ENCODE measurements at regions not wholly inside any gene's neighbourhood (a gene's known extent, or its start where the extent isn't known, plus 50 kb on each side); places are given as distances from the start of the nearest gene placed in this dataset.

DNA sequence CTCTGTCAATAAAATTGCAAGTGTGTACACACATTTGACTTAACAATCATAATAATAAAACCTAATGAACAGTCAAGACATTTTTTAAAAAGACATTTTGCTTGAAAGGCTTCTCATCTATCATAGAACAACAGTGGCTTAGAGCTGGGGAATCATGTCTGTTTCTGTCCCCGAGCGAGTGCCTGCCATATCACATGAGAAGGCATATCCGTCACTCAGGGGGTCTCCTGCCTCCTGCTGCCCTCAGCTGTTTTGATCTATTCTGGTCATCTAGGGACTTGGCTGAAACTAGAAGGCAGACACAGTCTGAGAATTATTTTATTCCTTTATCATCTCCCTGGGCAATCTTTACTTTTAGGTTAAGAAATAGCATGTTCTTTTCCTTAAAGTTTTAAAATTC, 278.7 kb upstream of the KLF6 start:
- DNase-seq, result no peak

DNA sequence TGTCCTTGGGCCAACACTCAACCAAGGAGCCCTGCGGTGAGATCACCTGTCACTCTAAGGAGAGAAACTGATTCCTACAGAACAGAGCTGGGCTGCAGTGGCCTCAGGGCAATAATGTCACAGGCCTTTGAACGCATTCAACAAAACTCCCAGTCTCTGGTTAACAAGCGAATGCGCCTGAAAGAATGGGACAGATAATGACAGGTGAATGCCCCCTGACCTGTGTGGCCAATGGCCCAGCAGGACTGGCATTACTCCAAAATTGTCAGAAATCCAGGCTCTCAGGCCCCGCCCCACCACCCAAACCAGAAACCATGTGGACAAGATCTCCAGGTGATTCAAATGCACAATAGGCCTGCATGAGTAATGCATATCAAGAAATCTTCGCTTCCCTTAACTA, 277.7 kb upstream of the KLF6 start:
- DNase-seq, result no peak

DNA sequence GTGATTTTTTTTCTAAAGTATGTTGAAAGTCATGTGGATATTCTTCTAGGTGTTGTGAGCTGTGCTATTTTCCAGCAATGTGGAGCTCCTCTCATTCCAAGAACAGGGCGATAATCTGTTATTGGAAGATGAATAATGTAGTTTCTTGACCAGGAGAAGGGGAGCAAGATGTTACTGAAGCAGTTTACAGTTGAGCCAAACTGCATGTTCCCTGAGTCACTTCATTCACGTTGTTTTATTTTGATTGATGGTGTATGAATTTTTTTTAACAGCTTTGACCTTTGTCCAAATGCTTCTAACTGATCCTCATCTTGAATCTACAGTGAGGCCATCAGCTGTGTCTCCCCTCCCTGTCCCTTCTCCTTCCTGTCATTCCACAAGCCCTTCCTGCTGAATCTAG, 277.1 kb upstream of the KLF6 start:
- no peak for DNase-seq

DNA sequence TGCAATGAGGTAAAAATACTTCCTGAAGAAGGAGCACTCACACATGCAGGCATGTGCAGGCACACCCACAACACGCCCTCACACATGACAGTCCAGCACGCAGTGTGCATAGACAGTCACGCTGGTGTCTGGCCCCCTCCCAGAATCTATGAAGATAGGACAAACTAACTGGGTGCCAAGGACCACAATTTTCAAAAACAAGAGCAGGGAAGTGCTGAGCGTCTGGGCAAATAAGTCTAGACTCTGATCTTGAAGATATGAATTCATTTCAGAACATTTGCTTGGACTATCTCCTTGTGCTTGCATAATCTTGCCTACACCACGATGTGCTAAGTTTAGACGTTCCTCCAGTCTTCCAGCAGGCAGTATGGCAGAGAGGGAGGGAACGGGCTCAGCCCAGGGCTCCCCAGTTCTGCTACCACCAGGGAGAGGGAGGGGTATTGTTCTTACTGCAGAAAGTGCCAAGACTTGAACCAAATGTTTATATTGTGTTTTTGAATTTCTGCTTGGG, 276.5 kb upstream of the KLF6 start:
- DNase-seq, result no peak

DNA sequence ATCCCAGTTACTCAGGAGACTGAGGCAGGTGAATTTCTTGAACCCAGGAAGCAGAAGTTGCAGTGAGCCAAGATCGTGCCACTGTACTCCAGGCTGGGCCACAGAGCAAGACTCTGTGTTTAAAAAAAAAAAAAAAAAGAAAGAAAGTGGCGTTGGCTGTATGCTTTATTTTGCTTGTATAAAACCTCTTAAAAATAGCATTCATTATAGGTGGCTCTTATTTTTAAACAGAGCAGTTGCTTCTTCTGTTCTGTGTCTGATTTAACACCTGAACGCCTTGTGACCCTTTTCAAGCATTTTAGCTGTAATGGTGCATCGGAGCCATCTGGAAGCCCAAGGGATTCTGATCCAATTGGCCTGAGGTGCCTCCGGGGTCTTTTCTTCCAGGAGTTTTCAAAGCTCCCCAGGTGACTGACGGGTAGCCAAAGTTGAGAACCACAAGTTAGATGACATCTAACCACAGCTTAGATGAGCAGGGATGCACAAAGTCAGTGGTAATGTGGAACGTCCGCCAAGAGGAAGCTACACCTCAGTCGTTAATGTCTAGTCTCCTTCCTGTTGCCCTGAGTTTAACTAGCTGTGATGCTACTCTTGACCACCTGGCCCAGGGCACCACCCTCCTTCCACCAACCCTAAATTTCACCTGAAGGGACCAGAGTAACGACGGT, 274.6 kb upstream of the KLF6 start:
- no peak for DNase-seq

DNA sequence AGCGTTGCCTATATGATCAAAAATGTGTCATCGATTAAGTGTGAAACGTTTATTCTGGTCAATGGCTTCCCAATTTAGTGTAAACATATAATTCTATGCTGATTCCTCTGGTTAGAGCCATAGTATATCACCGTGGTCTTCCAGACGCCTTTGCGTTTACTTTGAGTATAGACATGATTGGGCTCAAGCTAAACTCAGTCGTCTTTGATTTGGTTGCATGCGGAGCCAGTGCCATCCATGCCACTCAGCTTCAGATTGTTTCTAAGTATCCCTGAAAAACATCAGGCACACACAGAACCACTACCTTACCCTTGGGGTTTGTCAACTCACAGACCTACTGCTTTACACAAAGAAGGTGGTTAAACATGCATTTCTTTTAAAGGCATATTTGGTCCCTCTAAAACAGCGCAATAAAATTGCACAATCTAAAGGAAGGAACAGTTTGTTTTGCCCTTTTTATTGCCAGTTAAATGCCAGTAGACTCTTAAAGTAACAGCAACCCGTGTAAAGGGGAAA, 273.6 kb upstream of the KLF6 start:
- DNase-seq, result no peak

DNA sequence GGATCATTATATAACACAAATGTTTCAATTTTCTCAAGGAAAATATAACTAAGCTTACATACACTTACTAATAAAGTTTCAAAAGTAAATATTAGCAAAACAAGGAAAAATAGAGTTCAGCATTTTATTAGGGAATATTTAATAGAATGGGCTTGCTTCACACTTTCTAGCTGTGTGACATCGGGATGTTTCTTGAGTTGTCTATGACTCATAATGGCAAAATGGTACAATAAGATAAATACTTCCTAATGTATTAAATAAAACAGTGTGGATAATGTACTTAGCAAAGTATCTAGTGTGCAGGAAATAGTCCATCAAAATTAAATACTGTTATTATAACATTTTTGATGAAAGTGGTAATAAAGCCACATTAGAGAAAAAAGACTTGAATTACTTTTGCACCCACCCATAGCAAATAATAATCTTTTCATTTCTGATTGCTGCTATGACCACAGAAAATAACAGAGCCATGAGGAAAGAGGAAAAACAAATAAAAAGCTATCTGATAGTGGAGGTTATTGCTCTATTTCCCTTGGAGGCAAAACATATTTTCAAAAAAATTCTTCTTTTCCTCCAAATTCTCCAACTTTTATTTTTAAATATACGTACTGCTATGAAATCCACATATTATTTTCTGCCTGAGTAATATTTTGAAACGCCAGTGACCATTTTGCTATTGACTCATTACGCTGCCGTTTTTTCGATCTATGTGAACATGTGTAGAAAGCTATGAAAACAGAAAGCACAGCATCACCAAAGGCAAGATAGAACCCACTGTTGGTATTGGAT, 272.9 kb upstream of the KLF6 start:
- DNase-seq, result no peak

DNA sequence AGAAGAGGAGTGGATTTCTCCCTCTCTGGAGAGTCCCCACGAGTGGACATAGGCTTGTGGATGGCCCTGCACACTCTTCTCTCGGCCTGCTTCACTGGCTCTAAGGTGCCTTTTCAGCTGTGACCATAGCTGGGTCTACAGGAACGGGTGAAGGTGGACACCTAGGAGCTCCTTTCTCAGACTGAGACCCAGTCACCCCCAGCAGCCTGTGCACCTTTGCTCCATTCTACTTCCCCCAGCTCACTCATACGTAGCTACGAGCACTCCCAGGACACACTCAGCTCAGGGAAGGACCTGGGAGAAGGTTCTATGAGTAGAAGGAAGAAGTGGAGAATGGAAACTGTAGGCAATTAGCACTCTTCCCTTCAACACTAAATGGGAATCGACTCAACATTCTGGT, 272.0 kb upstream of the KLF6 start:
- no peak for DNase-seq

DNA sequence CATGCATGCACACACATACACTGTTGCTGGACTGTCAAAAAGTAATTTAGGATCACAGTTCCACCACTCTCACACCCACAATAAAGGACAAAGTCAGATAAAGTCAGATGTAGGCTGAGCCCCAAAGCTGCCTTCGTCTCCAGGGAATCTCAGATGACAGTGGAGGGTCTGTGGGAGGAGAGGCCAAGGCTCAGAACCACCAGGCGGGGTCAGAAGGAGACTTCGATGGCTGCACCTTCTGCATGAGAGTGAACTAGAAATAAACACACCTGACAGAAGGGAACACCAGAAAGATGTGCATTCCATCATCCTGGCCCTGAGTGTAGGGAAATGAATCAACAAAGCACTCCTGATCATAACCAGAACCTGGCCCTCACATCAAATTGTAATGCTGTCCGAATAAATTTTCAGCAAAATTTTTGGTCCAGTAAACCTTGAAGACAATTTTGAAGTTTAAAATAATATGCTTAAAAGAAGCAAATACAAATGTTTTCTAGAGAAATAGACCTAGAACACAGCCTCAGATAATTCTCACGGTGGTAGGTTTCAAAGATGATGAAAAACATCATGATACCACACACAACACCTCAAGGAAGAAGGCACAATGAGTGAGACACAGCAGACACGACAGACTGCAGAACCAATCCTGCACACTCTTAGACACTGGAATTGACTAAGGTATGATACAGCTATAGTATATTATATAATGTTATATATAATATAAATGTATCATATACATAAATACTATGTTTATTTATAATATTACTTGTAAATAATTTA, 269.8 kb upstream of the KLF6 start:
- DNase-seq, result no peak

DNA sequence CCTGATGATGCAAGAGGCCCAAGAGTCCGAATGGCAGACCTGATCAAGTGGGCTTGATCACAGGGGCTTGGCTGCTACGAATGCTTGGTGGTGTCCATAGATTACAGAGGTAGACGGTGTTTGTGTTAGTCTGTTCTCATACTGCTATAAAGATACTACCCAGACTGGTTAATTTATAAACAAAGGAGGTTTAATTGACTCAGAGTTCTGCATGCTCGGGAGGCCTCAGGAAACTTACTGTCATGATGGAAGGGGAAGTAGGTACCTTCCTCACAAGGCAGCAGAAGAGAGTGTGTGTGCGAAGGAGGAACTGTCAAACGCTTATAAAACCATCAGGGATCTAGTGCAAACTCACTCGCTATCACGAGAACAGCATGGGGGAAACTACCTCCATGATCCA, 268.9 kb upstream of the KLF6 start:
- DNase-seq, result peak in 1 of 2 donors; percentile 83

DNA sequence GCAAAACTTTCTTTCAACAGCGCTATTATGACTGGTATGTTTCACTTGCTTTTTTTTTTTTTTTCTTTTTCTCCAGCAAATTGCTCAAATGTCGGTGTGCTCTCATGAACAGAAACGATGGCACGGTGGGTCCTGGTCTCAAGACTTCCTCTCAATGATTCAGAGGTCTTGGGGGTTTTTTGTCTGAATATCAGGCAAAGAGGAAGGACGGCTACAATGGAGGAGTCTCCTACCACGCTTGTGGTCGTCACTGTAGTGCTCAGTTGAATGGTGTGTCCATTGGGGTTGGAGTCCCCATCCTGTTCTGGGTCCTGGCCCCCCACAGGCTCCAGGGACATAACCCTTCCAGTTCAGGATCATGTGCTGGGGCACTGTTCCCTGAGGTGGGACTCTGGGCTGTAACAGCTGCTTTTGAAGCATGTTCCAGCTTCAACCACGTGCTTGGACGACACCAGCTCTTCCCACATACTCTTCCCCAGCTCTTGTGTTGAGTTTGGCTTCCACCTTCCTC, 266.7 kb upstream of the KLF6 start:
- no peak for DNase-seq

DNA sequence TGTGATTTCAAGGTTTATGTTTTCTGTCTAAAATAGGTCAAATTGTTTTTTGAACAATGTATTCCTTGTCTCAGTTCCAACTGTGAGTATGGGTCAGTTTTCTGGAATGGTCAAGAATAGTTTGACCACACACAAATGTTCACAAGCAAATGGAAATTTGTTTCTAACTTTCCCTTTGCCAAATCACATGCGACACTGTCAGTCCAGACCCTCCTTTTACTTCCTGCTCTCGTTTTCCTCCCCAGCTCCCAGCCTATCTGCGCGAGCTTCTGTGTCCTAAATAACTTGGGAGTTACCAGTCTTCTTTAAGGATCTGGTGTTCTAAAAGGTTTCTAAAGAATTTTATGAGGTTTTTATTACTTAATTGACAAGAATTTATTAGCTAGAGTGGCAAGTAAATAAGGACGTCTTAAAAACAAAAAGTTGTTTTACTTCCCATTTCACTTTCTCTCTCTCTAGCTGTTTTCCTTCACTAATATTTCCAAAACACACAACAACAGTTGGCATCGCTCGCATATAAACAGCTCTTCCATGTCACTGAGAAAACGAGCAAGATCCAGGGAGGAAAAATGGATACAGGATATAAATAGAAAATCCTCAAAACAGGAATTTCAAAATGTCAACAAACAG, 266.1 kb upstream of the KLF6 start:
- no peak for DNase-seq

DNA sequence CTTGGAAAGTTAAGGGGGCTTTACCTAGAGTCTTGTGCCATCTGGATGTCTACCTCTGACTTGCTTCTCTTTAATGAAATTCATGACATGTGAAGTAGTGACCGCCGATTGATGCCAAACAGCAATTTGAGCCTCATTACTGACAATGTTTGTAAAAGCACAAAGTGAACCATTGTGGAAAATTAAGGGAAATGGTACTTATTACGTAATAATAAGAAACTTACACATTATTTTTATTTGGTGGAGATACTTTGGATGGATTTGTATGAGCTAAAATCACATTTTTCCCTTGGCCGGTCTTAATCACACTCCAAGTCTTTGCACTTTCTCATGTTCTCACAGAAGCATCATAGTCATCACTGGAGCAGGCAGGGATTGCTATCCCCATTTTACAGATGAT, 265.1 kb upstream of the KLF6 start:
- DNase-seq, result no peak

DNA sequence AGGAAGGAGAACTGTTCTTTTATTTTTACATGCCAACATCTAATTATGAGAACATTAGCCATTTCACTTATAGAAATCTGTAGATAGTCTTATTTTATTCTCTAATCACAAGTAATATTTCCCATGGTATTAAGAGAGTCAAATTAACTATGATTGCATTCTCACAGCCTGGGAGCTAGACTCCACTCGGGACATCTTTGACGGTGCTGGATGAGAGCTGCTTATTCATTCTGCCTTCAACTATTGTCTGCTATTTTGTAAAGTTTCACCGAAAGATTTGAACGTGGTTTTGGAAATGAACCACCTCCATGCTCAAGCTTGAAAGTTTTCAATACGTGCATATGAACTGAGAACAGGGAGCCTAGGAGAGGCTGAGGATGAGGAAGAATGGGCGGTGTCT, 264.3 kb upstream of the KLF6 start:
- DNase-seq, result no peak

DNA sequence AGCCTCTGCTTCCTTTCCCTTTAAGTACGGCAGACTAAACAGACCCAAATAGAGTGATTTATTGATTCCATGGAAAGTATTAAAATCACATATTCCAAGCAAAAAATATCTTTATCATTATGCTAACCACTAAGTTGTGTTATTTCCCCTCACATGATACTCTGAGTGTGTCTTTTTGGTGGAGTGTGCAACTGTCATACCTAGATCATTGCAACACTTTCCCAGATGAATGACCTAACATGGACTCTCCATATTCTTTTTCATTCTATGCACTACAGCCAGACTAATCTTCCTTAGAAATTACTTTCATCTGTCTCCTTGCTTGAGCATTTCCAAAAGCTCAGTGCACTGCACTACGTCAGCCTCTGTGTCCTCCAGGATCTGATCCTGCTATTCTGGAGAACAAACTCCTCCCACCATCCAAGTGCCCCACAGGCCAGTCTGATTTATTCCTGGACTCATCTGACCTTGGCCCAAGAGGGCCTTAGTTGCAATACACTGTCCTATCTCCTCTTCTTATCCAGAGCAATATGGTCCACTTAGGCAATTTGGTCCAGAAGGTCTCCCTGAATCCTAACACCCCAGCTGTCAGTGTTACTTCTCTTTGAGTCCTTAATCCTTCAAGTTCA, 263.3 kb upstream of the KLF6 start:
- DNase-seq, result no peak

DNA sequence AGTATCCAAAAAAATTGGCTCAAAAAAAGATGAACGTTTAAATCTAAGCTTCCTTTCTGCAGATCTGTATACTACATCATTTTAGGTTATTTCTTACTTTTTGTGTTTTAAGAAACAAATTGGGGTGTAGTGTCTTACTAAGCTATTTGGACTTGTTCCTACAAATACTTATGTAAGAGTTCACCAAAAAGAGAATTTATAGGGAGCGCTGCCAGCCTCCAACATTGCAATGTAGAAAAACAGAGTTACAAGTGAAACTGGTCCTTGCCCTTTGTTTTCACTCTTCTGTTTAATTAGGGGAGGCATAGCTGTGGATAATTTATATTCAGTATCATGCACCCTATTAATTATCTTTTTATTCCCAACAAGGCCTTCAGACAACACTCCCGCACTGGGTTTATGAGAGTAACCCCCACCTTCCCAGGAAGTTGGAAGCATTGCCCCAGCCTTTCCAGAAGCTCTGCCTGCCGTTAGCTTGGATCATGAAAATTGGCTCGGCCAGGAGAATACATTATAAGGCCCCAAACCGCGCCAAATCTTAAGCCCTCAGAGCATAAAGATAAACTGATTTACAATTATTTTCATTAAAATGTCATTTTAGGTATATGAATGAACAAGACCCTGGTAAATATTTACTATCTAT, 261.8 kb upstream of the KLF6 start:
- DNase-seq, result no peak

DNA sequence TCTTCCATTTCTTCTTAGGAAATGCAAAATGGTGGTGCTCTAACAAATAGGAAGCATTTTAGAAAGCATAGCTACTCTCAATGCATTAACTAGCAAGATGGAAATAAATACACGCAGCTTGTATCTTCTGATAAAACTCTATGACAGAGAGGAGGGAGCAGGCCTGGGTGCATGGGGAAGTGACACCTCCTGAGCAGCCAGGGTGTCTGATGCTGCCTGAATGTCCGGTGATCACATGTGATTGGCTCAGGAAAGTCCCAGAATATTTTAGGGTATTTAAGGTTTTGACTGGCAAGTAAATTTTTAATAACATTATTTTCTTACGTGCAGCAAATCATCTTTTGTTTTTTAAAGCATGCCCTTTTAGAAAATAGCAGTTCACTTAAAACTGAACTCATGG, 261.0 kb upstream of the KLF6 start:
- DNase-seq, result no peak

DNA sequence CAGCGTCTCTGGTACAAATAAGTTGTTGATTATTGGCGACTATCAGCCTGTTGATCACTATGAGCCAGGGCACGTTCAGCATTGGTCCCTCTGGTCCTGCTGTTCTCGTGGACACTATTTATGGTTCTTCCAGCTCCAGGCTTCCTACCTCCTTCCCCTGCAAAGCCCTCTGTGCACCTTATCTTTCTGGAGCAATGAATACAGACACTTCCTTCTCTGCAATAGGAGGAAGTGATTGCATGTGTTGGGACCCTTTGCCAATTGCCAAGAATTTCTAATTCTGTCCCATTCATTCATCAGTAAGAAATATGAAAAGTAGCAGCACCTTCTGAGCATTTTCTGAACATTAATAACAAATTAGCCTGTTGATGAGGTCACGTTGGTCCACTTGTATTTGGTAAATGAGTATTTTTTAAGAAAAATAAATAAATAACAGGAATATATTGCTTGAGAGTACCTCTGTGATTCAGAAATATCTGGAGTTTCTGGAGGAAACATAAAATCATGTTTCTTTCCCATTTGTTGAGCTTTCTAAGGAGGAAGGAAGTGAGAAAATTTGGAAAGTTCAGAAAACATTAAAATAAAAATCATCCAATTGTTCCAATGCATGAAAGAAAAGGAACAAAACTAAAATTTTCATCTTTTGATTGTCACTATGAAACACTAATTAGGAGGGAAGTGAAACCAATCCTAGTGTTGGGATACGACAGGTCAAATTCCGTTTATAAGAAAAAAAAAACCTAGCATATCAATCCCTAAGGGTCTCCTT, 259.1 kb upstream of the KLF6 start:
- peak in 1 of 2 donors; percentile 39 for DNase-seq

DNA sequence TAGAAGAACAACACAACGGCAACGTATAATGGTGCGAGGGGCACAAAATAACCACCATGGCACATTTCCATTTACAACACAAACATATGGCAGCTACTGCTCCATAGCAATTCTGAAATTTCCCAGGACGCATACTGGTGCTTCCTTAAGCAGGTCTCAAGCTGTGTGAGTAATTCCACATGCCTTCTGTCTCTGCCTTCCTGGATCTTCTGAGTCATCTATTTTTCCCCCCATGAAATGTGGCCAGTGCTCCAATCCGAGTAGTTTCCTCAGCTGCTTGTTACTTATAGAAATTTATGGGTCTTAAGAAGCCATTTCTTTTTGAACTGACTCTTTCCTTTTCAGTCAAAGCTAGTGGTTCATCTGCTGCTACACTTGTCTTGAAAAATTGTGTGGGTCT, 256.6 kb upstream of the KLF6 start:
- no peak for DNase-seq

DNA sequence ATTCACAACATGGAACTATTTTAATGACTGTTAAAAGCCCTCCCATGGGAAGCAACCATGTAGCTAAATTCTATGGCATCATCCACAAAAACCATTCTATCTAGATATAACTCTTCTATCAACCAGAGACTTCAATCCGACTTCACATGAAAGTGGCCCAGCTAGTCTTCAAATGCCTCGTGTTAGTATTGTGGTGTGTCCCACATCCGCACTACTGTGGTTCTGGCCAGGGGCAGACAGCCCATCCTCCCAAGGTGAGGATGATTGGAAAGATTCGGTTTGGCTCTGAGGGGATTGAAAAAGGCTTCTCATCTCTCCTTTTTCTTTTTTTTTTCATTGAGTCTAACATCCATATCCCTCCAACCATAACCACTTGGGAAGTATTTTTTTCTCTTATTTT, 253.0 kb upstream of the KLF6 start:
- no peak for DNase-seq

DNA sequence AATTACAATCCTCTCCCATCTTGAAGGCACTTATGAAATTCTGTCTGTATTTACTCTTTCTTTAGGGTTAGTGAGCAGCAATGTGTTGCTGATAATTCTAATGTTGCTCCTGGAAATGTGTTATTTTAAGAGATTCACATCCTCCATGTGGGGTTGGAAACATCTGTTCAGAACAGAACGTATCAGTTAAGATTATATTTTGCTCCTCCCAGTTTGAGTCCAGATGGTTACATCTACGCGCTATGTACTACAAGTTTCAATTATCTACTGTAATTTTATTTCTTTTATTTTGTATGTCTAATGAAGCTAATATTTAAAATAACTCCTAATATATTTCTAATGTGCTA, 250.6 kb upstream of the KLF6 start:
- DNase-seq, result peak in 1 of 2 donors; percentile 42

All from bone marrow (tissue), 2 donors.